GM19043 (cell line): ENCODE measurements at regions not wholly inside any gene's neighbourhood (a gene's known extent, or its start where the extent isn't known, plus 50 kb on each side); places are given as distances from the start of the nearest gene placed in this dataset.

Experiments
- ATAC-seq: cut with Tn5 transposase; IDR thresholded peaks from one replicate; pipeline ENCODE4 v1.9.1; 2021; ENCODE audit warnings: low read depth; ENCODE audit not compliant: unreplicated experiment

GRCh38 chr5:8750100-8750499 is 795.8 kb downstream of the SEMA5A start:
- no peak for ATAC-seq

- ATAC-seq: no peak
These were observed 793.9 kb downstream of the SEMA5A start for GRCh38 chr5:8751971-8752370.

GRCh38 chr5:8752595-8752994 is 793.3 kb downstream of the SEMA5A start:
- no peak for ATAC-seq

- no peak for ATAC-seq
These were observed 789.3 kb downstream of the SEMA5A start for GRCh38 chr5:8756498-8757084.

GRCh38 chr5:8765886-8766285 is 780.0 kb downstream of the SEMA5A start:
- no peak for ATAC-seq

GRCh38 chr5:8766448-8766847 is 779.4 kb downstream of the SEMA5A start:
- ATAC-seq: no peak

- no peak for ATAC-seq
These were observed 778.8 kb downstream of the SEMA5A start for GRCh38 chr5:8767111-8767510.

DNA sequence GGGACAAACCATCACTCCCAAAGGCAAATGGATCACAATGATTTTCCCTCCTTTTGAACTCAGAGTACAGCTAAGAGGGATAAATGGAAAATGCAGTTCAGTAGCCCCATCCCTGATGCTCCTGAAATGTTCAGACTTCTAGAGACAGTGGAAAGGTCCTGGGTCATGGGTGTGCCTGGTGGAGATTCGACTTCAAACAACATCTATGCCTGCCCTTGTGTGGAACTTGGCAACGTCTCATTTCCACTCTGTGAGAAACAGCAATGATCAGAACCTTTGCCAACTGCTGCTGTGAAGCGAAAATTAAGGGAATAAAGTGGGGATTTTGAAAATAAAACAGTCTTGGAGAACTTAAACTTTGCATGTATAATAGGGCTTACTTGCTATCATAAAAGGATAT is 778.1 kb downstream of the SEMA5A start:
- ATAC-seq: no peak

- no peak for ATAC-seq
These were observed 776.2 kb downstream of the SEMA5A start for GRCh38 chr5:8769631-8770030.

DNA sequence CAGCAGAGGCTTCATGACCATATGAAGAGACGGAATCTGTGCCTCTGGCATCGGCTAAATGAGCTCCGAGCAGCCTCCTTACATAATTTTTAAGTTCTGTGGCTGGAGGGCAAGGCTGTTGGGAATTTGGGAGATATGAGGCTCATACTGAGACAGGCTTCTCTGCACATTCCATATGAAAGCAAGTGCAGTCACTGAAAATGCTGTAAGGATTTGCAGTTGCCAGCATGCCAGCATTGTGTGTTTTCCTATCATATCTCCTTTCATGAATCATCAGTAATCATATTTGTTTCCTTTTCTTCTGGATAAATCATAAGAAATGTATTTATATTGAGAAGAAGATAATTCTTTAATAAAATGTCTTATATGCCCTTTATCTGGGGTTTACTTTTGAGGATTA is 775.4 kb downstream of the SEMA5A start:
- ATAC-seq: no peak

DNA sequence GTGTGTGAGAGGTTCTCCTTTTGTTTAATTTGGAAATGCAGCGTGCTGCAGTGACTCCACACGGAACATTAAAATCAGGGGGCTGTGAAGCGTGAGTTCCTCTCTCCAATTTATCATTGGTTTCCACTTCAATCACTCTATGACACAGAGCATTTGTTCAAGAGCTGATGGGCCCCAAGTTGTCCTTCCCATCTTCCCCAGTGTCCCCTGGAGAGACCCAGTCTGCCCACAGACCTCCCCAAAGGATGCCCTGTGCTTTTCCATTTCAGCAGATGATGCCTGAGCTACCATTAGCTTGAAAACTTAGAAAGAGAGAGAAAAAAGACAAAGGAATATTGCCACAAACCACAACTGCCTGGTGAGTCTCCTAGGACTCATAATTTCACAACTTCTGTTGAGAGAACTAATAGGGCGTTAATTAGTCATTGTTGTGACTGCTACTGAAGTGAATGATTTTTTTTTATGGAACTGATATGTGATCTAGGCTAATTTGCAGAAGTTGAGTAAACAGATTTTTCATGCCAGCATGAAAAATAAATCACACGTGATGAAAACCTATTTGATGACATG is 772.7 kb downstream of the SEMA5A start:
- ATAC-seq: no peak

DNA sequence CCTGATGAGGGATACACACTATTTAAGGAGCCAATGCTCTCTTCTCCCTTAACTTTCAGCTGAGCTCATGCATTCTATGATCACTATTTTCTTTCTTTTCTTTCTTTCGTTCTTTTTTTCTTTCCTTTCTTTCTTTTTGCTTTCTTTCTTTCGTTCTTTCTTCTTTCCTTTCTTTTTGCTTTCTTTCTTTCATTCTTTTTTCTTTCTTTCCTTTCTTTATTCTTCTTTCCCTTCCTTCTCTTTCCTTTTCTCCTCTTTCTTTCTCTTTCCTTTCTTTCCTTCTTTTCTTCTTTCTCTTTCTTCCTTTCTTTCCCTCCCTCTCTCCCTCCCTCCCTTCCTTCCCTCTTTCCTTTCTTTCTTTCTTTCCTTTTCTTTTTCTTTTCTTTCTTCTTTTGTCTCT is 761.2 kb downstream of the SEMA5A start:
- no peak for ATAC-seq

- no peak for ATAC-seq
These were observed 757.6 kb downstream of the SEMA5A start for GRCh38 chr5:8788246-8788645.

DNA sequence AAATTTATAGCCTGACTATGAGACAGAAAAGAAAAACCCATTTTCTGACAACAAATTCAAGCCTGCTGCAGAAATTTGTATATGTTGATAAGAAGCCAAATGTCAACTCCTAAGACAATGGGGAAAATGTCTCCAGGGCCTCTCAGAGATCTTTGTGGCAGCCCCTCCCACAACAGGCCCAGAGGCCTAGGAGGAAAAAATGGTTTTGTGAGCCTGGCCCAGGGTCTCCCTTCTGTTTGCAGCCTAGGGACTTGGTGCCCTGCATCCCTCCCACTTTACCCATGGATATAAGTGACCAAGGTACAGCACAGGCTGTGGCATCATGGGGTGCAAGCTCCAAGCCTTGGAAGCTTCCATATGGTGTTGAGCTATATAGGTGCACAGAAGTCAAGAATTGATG is 740.2 kb downstream of the SEMA5A start:
- no peak for ATAC-seq

- no peak for ATAC-seq
These were observed 738.2 kb downstream of the SEMA5A start for GRCh38 chr5:8807636-8808035.

DNA sequence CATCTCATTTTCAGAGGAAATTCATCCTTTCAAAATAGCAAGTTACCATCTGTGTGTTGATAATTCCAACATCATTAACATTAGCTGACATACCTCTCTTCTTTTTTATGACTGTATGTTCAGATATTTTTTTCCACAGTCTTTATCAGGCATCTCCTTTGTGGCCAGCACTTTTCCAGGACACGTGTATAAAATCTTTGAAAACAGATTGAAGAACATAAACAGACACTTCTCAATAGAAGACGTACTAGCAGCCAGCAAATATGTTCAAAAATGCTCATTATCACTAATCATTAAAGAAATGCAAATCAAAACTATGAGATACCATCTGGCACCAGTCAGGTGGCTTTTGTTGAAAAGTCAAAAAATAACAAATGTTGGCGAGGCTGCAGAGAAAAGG is 734.3 kb downstream of the SEMA5A start:
- ATAC-seq: no peak

DNA sequence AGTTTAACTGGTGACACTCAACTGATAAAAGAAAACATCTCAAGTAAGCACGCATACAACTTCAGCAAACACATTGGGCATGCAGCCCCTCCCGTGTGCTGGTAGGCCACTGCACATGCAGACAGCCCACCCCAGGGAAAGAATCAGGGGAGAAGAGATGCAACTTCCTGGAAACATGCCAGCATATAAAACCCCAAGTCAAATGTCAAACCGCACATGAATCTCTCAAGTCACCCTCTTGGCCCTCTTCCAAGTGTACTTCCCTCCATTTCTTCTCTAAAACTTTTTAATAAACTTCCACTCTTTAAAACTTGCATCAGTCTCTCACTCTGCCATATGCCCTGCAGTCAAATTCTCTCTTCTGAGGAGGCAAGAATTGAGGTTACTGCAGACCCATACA is 732.7 kb downstream of the SEMA5A start:
- ATAC-seq: no peak

DNA sequence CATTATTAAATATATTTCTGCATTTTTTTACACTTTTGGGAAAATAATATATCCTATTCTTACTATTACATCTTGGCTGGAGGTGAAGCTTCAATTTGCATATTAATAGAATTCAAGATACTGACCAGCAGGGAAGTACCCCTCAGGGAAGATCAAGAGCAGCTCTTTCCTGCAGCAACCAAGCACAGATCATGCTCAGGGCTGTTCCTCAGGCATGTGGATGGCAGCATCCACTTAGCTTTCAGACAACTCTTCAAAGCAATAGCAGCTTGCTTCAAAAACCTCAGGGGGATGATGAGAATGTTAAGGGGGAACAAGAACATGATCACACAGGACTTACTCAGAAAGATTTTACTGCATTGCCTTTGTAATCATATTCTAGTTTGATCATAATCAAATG is 731.8 kb downstream of the SEMA5A start:
- ATAC-seq: no peak

GRCh38 chr5:8824371-8824770 is 721.5 kb downstream of the SEMA5A start:
- no peak for ATAC-seq

DNA sequence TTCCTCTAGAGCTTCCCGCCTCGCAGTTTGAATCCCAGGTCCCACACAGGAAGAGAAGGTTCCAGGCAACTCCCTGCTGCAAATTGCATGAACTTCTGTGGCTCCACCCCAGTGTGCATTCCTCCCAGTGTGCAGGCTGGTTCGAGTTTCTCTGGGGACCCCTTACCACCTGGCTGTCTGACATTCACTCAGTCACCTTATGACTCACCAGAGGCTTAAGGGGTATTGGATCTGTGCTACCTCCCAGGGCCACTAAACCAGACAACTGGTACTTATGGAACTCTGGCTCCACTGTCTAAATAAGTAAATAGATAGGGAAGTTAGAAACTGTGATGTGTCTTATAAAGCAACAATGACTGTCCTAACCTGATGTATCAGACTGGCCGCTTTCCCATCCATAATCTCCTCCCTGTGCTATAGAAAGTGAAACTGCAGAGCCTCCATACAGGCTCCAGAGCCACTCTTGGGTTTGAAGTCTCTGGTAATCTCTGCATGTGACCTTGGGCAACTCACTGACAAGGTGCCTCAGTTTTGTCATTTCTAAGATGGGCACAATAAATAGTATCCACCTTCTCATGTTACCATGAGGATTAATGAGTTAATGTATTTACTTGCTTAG is 720.6 kb downstream of the SEMA5A start:
- no peak for ATAC-seq

GRCh38 chr5:8826508-8826907 is 719.4 kb downstream of the SEMA5A start:
- ATAC-seq: no peak

GRCh38 chr5:8827696-8828095 is 718.2 kb downstream of the SEMA5A start:
- no peak for ATAC-seq
